GM12872 (cell line): ENCODE measurements at regions not wholly inside any gene's neighbourhood (a gene's known extent, or its start where the extent isn't known, plus 50 kb on each side); places are given as distances from the start of the nearest gene placed in this dataset.

Experiments
- CTCF ChIP-seq: IDR thresholded peaks from 3 replicates; pipeline ENCODE4 v1.5.1; 2011; ENCODE audit warnings: low read depth, mild to moderate bottlenecking, low read length, moderate library complexity; ENCODE audit not compliant: insufficient read depth

DNA sequence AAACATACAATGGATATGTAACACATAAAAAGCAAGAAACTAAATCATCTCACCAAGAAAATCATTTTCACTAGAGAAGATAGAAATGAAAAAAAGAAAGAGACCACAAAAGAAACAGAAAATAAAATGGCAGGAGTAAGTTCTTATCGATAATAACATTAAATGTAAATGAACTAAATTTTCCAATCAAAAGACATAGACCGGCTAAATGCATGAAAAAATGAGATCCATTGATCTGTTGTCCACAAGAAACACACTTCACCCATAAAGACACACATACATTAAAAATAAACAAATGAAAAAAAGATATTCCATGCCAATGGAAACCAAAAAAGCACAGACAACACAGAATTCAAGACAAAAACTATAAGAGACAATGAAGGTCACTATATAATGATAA, 1771.9 kb downstream of the SI start:
- no peak for TF ChIP-seq CTCF

GRCh38 chr3:163273694-163274093, 1777.1 kb downstream of the OTOL1 start:
- TF ChIP-seq CTCF, result no peak

DNA sequence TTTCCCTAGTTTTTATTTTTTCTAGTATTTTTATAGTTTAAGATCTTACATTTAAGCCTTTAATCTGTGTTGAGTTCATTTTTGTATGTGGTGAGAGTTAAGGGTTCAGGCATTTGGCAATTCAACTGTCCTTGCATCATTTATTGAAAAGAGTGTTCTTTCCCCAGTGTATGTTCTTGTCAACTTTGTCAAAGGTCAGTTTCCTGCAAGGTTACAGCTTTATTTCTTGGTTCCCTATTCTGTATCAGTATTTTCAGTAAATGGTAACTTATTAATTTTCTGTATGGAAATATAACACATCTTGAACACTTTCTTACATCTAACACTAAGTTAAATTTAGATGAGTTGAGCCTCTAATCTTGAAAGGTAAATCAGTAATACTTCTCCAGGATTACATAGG, 1770.1 kb downstream of the OTOL1 start:
- TF ChIP-seq CTCF, result no peak

DNA sequence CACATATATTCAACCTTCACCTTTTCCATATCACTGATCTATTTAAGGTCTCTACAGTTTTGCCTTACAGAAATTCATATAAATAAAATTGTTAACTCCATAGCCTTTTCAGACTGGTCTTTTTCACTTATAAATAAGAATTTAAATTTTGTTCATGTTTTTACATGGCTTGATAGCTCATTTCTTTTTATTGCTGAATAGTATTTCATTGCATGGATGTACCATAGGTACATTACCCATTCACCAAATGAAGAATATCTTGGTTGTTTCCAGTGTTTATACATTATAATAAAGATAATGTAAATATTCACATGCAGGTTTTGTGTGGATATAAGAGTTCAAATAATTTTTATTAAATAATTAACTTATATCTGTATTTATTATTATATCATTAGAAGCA, 1765.0 kb downstream of the OTOL1 start:
- no peak for TF ChIP-seq CTCF

DNA sequence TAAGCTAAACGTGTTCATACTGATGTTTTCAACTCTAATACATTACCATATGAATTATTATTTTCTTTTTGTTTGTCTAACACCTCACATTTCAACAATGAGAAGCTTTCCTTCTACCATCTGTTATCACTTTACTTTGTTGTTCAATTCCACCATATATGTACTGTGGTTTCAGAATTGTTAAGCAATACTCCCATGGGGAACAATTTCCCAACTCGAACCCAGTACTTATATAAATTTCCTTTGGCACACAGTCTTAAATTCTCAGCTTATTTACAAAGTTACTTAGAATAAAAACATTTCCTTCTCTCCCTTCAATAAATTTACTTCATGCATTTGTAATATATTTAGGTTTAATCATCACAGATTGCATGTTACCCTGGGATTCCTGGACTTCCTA, 1764.4 kb downstream of the OTOL1 start:
- no peak for TF ChIP-seq CTCF

DNA sequence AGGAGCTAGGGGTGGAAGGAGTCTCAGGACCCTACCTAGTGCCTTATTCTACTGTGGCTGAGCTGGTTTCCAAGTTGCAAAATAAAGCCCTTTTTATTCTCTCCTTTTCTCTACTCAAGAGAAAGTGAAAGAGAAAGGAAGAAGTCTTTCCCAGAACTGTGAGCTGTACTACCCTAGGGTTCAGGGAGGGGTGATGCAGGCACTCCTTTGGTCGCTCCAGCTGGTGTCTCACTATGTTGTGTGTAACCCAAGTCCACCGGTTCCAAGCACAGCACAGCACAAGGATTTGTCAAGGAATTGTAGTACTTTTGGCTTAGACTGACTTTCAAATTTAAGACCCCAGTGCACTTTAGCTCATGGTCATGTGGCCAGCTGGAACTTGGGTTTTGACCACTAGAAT, 1721.7 kb downstream of the OTOL1 start:
- TF ChIP-seq CTCF, result no peak

DNA sequence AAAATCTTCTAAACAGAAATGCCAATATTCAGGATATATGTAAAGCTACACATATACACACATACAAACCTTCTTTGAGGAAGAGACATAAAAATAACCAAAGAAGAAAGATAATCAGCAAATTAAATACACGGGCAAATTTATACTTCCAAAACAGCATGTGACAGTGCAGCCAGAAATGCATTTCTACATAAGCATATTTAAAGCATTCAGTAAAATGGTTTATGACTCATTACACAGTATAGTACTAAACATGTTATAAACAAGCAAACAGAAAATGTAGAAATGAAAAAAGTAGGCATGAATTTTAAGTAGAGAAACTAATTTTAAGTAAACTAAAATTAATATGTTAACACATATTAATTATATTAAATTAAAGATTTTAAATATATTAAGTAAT, 1717.2 kb downstream of the OTOL1 start:
- TF ChIP-seq CTCF, result no peak
